ENCODE measurements at regions not wholly inside any gene's neighbourhood (a gene's known extent, or its start where the extent isn't known, plus 50 kb on each side); places are given as distances from the start of the nearest gene placed in this dataset.

- TF ChIP-seq ZBTB1 (tag by site-specific recombination; IDR thresholded peaks at IDR 0.05) (no peak), CTCF (tag by site-specific recombination; IDR thresholded peaks at IDR 0.05) (no peak), ZBTB49 (tag by site-specific recombination; IDR thresholded peaks at IDR 0.05; ENCODE audit: low read depth) (no peak), FEZF1 (tag by site-specific recombination; IDR thresholded peaks at IDR 0.05) (no peak), ZNF24 (tag by site-specific recombination; IDR thresholded peaks at IDR 0.05) (no peak), ZNF549 (tag by site-specific recombination; IDR thresholded peaks at IDR 0.05) (no peak), ZNF747 (tag by site-specific recombination; IDR thresholded peaks at IDR 0.05) (no peak), ZNF26 (tag by site-specific recombination; IDR thresholded peaks at IDR 0.05) (no peak), TCF7L2 (IDR thresholded peaks at IDR 0.05; ENCODE audit: borderline replicate concordance, low read depth, low read length) (no peak), ZNF114 (tag by site-specific recombination; IDR thresholded peaks at IDR 0.05) (no peak), REST (tag by site-specific recombination; IDR thresholded peaks at IDR 0.05) (no peak), ZNF501 (tag by site-specific recombination; IDR thresholded peaks at IDR 0.05) (no peak), ZNF785 (tag by site-specific recombination; IDR thresholded peaks at IDR 0.05) (no peak)
Measured at GRCh38 chr20:24809606-24810005, 139.5 kb upstream of the CST7 start.
